NCI-H2196 treated with DMSO at 0.1 percent for 48 hours (cell line): ENCODE measurements at regions not wholly inside any gene's neighbourhood (a gene's known extent, or its start where the extent isn't known, plus 50 kb on each side); places are given as distances from the start of the nearest gene placed in this dataset.
"Not testable (repeated sequence)": the region's sequence is repeated elsewhere in the genome, so short reads cannot be mapped to it uniquely, and the experiment has no call there.

Experiments
- DNase-seq: peaks from one replicate; lab custom pipeline; 2025; ENCODE audit not compliant: unreplicated experiment; lab: John Stamatoyannopoulos, UW

DNA sequence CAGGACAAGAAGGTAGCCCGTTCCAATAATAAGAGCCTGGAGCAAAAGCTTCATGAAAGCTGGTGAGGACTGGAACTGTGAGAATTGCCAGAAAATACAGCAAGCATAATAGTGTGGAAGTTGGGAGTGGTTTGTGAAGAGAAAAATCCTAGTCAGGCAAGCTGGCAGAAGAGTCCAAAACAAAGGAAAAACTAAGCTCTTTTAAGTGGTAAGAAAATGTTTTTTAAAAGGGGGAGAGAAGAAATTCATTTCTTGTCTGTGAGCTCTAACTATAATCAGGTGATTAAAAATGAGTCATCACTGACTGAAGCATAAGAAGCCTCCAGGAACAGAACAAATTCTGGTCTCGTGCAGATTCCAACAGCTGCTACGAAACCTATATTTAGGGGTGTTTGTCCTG lies 102.6 kb downstream of the CAAP1 start:
- DNase-seq: no peak

DNA sequence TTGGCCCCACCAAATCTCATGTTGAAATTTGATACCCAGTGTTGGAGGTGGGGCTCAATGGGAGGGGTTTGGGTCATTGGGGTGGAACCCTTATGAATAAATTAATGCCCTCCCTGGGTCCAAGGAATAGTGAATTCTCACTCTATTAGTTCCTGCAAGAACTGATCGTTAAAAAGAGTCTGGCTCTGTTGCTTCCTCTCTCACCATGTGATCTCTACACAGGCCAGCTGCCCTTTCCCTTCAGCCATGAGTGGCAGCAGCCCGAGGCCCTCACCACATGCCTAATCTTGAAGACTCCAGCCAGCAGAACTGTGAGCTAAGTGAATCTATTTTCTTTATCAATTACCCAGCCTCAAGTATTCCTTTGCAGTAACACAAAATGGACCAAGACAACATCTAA lies 106.0 kb downstream of the CAAP1 start:
- no peak for DNase-seq

DNA sequence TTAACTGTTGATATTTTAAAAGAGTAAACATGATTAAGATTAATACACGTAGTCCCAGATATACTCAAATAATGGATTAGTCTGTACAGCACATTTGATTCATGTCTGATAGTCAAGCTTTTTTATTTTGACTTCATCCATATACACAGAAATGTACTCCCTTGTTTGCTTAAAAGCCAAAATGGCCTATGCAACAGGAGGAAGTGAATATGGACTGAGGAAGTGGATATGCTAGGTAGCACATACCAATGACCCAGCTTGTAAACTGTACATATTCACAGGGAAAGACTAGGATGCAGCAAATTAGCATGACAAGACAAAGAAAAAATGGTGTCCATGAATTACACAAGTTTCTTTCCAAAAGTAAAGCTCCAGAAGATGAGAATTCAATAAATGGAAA lies 109.7 kb downstream of the CAAP1 start:
- DNase-seq: no peak

DNA sequence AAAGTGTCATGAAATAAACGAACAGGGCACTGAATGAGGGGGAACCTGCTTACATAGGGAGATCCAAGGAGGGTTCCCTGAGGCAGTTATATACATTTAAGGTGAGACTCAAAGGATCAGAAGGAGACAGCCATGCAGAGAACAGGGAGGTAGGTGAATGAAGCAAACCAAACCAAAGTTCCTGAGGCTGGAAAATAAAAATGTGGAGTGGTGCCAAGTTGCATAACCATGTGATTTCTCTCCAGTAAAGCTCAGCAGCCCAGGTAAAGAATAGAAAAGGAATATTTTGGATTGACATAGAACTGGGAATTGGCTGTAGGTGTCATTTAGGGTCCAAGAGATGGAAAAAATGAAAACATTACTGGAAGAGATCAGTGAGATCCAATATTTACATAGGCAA lies 110.7 kb downstream of the CAAP1 start:
- DNase-seq: no peak

DNA sequence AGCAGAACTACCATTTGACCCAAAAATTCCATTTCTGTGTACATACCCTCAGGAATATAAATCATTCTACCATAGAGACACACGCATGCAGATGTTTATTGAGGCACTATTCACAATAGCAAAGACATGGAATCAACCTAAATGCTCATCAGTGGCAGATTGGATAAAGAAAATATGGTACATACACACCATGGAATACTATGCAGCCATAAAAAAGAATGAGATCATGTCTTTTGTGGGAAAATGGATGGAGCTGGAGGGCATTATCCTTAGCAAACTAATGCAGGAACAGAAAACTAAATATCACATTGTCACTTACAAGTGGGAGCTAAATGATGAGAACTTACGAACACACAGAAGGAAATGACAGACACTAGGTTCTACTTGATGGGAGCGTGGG lies 112.3 kb downstream of the CAAP1 start:
- not testable (repeated sequence) for DNase-seq

DNA sequence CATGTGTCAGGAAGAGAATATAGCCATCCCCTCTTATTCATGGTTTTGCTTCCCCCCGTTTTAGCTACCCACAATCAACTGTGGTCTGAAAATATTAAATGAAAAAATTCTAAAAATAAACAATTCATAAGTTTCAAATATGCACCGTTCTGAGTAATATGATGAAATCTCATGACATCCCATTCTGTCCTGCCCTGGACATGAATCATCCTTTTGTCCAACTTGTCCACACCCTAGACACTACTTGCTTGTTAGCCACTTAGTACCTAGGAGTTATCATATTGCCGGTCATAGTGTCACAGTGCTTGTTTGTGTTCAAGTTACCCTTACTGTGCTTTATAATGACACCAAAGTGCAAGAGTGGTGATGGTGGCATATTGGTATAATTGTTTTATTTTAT lies 113.5 kb downstream of the CAAP1 start:
- no peak for DNase-seq

DNA sequence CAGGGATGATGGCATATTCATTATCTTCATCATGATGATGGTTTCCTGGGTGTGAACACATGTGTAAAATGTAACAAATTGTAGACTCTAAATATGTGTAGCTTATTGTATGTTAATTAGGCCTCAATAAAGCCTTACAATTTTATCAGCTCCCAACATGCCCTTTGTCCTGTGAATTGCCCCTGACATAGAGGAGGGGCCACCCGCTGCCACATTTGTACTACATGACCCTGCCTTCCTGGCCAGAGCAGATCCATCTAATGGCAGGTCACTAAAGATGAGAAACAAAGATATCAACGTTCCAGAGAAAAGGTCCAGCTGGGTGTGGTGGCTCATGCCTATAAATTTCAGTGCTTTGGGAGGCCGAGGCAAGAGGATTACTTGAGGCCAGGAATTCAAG lies 117.2 kb downstream of the CAAP1 start:
- DNase-seq: no peak

DNA sequence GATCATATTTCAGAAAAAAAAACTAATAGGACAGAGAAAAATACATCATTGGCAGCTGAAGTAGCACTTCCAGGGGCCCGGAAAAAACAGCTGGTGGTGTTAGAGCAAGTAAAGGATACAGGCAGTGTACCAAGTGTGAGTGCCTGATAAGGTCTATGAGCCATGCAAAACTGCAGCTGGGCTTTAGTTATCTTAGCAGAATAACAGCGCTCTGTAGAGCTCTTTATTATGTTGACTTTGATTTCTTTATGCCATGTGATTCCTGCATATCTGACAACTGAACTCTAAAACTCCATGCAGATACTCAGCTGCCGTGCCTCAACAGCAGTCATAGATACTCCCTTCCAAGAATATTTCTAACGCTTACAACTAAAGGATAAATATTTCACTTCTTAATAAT lies 119.5 kb downstream of the CAAP1 start:
- DNase-seq: no peak

DNA sequence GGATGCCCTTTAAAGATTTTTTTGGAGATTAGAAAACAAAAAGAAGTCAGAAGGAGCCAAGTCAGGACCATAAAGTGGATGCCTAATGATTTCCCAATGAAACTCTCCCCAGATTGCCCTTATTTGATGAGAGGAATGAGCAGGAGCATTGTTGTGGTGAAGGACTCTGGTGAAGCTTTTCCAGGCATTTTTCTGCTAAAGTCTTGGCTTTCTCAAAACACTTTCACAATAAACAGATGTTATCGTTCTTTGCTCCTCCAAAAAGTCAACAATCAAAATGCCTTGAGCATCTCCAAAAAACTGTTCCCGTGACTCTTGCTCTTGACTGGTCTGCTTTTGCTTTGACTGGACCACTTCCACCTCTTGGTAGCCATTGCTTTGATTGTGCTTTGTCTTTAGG lies 121.8 kb downstream of the CAAP1 start:
- no peak for DNase-seq

DNA sequence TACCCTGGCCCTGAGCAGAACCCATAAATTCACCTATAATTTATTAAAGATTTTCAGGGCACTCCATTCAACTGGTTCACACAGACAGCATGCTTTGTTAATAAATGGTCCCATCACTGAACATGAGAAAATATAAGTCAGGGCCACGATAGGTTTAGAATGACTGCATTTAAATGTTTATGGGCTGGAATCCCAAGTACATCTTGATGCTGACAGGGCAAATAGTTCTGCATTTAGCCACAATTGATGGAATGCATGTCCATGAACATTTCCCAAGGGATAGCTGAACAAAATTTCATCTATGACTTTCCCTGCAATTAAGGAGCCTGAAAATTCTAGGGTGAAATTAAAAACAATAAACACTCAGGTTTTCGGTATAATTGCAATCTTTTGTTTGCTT lies 124.5 kb downstream of the CAAP1 start:
- DNase-seq: no peak

DNA sequence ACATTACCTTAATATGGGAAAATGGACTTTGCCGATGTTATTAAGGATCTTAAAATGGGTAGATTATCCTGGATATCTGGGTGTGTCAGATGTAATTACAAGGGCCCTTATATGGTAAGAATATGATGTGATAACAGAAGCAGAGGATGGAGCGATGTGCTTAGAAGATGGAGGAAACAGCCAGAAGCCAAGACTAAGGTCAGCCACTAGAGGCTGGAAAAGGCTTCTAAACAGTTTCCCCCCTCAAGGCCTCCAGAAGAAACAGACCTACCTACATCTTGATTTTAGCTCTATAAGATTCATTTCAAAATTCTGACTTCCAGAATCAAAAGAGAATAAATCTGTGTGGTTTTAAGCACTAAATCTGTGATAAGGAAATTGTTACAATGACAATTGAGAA lies 131.9 kb downstream of the CAAP1 start:
- DNase-seq: no peak

DNA sequence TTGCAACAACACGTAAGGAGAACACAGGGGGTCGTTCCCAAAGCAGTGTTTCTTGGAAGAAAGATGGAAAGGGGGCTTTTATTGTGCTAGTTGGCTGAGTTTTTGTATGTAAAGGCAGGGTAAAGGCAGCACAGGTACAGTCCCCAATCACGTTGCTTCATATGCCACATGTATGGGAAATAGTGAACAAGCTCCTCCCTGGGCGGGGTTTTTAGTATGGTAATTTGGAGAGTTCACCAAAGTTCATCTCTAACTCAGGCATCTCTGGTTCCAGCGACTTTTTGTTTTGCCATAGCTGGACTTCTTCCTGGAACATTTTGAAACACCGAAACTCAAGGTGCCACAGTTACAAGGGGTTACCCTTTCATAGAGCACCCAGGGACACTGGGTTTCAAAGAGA lies 133.9 kb downstream of the CAAP1 start:
- DNase-seq: no peak

DNA sequence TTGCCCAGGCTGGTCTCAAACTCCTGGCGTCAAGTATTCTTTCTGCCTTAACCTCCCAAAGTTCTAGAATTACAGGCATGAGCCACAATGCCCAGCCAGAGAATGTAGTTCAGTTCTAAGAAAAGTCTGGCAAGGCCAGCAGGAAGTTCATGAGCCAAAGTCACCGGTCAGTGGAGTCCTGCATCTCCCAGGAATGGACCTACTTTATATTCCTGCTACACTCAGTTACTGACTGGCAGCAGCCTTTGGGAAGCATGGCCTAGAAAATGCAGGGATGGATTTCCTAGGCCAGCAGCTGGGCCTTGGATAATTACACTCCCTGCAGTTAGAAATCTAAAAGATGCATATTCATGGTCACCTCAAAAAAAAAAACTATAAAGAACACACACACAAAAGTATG lies 135.7 kb downstream of the CAAP1 start:
- no peak for DNase-seq

DNA sequence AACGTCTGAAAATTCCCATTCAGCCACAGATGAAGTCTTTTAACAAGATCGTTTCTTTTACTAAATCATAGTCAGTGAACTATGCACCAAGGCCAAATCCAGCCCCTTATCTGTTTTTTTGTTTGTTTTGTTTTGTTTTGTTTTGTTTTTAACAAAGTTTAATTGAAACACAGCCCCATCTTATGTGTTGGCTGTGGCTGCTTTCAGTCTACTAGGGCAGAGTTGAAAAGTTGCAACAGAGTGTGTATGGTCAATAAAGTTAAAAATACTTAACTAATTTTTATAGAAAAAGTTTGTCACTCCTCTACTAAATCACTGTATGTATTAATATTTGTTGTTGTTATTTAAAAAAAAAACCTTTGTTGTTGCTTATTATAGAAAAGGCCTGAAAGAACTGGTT lies 137.1 kb downstream of the CAAP1 start:
- DNase-seq: no peak

DNA sequence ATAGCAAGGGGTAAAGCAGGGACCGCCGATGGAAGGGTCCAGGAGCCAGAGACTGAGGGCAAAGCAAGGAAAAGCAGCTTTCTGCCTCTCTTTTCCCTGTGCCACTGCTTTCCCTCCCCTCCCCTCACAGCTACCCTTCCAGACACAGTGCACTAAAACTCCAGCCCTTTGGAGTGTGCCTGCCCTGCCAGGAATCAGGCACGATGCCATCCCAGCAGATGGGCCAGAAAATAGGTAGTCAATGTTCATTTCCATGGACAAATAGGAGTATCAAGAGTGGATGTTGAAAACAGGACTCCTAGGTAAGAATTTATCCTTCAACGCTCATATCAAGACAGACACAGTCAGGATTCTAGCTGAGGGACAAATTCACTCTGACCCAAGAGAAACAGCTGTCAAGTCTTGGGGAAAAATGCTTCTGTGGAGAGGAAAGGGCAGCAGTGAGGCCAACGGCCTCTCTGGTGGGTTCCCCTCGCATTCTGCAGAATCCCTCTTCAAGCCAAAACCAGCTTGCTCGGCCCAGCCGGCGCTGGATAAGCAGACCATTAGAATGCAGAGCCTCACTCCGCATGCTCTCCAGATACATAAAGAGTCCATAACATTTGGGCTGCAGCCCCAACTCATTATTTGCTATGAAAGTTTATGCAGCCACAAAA lies 138.0 kb downstream of the CAAP1 start:
- DNase-seq: no peak

DNA sequence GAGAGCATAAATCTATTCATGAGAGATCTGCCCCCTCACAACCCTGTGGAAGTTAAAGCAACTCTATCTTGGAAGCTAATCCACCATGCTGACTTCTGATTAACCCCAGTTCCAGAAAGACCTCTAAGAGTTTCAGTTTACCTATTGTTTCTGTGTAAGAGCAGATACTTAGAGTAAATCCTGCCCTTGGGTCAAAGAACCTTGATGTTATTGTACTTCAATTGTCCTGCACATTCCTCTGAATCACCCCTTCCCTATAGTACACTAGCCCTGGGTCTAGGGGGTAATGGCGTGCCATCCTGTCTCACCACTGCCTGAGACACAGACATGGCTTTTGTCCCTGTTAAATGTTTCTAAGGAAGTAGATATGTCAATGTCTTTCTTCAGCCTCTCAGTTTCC lies 138.6 kb downstream of the CAAP1 start:
- no peak for DNase-seq

DNA sequence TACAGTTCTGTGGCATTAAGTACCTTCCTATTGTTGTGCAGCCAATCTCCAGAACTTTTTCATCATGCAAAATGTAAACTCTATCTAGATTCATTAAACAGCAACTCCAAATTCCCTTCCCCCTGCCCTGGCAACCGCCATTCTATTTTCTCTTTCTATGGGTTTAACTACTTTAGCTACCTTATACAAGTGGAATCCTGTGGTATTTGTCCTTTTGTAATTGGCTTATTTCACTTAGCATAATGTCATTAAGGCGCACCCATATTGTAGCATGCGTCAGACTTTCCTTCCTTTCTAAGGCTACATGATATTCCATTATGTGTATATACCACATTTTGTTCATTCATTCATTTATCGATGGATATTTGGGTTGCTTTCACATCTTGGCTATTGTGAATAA lies 142.4 kb downstream of the CAAP1 start:
- DNase-seq: no peak

DNA sequence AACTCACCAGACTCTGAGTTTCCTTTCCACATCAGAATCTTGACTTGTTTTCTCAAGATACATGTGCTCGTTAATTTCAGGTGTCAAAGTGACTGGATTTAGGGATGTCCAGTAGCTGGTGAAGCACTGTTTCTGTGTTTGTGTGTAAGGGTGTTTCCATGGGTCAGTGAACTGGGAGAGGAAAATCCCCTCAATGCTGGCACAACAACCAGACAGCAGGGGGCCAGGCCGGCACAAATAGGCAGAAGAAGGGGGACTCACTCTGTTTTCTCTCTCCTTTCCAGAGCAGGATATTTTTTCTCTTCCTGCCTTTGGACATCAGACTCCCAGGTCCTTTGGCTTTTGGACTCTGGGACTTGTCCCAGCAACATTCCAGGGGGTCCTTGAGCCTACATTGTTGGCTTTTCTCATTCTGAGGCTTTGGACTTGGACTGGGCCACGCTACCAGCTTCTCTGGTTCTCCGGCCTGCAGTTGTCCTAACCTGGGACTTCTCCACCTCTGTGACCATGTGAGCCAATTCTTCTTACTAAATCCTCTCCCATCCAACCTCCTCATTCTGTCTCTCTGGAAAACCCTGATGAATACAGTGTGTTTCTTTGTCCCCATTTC lies 144.0 kb downstream of the CAAP1 start:
- DNase-seq: no peak

DNA sequence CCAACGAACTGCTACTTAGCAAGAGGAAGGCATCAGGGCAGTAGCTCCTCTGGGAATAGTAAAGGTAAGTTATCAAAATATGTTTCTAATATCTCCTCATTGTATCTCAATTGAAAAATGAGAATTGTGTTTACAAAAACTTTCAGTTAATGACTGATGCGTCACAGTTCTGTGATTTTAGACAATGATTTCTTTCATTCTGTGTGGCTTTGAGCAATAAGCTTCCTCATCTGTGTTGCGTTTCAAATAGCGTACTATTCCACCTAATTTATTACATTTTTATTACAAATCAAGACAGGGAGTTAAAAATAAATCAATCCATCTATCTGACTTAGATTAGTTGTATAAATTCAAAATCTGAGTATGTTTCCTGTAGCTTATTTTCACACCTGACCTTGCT lies 145.0 kb downstream of the CAAP1 start:
- no peak for DNase-seq

DNA sequence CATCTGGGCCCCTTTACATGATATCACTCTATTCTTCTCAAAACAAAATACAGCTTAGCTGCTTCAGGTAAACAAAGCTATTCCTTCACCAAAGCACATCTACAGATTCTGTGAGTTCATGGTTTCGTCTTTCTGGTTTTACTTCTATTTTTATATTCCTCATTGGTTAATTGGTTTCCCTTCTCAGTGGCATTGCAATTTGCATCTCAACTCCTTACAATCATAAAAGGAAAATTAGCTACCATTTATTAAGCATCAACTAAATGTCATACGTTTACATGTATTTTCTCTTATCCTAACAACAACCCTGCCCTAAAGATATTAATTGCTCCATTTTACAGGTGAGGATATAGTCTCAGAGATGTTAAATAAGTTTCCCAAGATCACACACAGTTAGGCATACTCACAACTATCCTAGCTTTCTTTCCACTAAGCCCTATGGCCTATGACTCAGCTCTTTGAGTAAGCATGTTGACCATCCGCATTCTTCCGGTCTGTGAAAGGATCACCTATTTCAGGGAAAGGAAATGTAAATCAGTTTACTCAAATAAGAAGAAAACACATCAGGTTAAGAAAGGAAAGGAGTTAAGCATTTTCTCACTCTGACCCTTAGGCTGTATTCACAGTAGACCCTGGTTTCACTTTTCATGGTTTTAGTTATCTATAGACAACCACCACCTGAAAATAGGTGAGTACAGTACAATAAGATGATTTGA lies 146.1 kb downstream of the CAAP1 start:
- DNase-seq: no peak

DNA sequence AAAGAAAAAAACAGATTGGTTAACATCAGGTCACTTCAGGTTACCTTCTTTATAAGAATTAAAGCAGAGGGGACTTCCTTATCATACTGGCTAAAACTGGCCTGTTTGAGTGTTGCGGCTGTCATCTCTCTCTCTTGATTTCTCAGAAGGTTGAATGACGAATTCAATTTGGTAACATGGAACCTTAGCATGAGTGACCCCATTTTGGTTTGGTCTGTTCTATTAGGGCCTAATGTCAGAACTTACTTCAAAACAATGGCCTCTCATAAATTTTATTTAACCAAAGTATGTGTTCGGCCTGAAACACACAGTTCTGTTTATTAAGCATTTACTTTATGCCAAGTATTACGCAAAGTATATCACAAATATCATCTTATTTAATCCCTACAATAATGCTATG lies 147.5 kb downstream of the CAAP1 start:
- DNase-seq: no peak

DNA sequence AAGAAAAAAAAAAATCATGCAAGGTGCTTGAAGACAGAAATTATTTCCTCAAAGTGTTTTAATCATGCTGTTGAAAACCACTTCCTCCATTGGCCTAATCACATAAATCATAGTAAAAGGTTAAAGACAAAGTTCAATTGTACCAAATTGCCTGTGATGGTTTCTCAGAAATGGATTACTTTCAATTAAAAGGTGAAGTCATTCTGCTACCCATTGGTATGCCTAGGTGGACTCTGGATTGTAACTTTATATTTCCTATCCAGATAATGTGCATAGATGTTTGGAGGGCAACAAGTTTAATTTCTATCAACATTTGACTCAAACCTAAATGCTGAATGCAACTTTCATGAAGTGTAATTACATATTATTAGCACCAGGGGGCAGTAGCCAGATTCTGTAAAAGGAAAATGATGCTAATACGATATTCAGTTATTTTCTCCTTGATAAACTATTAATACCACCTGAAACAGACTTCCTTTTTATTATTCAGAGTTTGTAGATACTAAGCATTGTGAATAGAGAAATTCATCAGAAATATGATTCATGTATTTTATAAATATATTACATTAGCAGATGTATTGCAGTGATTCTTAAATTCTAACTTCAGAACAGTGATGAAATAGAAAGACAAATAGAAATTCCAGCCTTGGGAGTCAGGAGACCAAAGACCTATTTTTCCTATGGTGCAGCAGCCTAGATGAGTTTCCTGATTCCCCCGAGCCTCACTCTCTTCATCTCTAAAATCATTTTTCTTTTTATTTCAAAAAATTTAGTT lies 148.2 kb downstream of the CAAP1 start:
- DNase-seq: peak; percentile 66
